Right hindlimb (tissue), 1 donor: ENCODE measurements at regions not wholly inside any gene's neighbourhood (a gene's known extent, or its start where the extent isn't known, plus 50 kb on each side); places are given as distances from the start of the nearest gene placed in this dataset.
"Not testable (repeated sequence)": the region's sequence is repeated elsewhere in the genome, so short reads cannot be mapped to it uniquely, and the experiment has no call there.

Experiments
- DNase-seq: peaks from one replicate; pipeline ENCODE4 v3.0.0-alpha.2; 2018

DNA sequence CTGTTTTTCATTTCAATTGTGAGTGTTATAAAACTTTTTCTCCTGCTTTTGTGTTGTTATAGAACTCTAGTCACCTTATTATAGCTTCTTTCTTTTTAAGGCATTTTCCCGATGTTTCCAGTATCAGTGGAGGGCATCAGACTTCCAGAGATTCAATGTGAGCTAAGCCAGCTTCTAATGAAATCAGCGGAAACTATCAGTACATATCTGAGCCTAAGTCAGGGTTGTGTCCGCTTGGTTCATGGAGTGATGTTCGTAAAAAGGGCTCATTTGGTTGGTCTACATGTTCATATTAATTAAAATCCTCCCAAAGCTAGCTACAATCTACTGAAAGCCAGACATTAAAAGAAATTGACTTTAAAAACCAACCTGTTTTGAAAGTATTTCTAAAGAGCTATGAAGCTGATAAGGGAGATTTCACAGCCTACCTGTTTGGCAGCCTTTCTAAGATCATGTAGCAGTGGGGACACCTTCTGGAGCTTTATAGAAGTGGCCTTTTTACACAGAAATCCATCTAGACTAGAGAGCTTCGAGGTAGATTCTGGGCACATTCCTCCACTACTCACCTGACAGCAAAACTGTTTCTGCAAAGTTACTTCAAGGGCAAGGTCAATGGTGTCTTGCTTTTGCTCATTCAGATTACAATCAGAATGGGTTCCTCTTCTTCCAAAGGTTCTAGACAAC, 227.1 kb upstream of the NBPF12 start:
- DNase-seq = not testable (repeated sequence)

DNA sequence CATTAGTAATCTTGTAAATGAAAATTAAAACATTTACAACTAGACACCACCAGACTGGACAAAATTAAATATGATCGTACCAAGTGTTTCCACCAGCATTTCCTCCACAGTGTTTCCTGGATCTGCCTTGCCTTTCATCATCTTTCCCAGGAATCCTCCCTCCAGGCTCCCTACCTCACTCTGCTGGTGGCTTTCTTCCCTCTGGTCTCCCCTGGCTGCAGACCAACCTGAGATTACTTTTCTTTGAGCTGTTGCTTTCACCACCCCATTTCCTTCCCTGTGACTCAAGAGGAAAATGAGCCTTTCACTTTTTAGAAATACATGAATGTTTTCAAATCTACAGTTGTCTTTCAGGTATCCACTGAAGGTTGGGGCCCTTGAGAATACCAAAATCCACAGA, 228.8 kb upstream of the NBPF12 start:
- DNase-seq = not testable (repeated sequence)

GRCh38 chr1:146704162-146704724, 233.9 kb upstream of the NBPF12 start:
- not testable (repeated sequence) for DNase-seq

- DNase-seq = not testable (repeated sequence)
Observed at GRCh38 chr1:146701320-146701719, 236.8 kb upstream of the NBPF12 start.

- DNase-seq = not testable (repeated sequence)
Observed at GRCh38 chr1:146695388-146695787, 242.7 kb upstream of the NBPF12 start.

DNA sequence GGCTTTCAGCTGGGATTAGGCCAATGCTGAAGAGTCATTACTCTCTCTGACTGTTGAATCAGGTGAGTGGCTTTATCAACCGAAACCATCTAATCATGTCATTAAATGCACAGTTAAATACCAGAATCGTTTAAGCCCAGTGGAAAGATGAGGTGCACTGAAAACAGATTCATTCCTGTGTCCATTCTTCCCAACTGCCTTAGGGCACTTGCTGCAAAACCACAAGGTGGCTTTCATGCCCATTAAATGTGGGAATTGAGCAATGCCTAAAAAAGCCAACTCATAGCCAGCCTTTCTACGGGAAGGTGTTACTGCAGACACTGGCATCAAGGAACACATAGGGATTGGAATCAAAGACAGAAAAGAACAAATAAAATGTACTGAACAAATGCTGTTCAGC, 246.3 kb upstream of the NBPF12 start:
- DNase-seq = not testable (repeated sequence)

DNA sequence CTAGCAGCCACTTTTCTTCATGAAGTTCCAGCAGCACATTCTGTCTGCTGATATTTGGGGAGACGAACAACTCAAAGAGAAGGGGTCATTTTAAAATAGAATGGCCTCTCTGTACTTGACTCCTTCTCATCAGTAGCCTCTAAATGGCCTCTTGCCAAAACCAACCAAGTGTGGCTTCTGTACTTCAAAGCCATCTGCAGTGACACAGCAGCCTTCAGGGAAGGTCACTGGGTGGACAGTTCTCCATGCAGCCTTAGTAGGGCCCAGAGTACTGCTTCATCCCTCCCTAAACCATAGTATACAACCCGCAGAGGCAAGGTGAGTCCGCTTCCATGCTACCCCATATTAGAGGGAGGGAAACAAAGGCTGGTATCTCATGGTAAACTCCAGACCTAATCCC, 249.2 kb upstream of the NBPF12 start:
- not testable (repeated sequence) for DNase-seq

DNA sequence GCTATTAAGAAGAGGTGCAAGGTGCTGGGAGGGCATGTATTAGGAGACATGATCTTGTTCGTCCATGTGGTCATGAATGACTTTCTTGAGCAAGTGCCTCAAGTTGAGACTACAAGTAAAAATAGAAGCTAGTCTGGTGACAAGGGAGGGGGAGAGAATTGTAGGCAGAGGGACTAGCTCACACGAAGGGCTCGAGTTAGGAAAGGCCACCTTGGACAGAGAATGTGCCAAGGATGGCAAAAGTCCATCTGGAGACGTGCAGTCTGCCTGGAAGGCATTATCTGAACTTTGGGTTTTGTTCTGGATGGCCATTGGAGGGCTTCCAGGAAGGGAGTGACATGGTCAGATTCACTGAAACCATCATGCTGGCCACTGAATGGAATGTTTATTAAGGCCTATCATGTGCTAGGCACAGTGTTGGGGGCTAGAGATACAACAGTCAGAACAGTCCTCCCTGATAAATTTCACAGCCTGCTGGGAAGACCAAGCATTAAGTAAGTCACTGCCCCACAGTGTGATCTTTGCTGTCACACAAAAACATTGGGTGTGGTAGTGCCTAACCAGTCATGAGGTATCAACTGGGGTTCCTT, 251.3 kb upstream of the NBPF12 start:
- DNase-seq = not testable (repeated sequence)

DNA sequence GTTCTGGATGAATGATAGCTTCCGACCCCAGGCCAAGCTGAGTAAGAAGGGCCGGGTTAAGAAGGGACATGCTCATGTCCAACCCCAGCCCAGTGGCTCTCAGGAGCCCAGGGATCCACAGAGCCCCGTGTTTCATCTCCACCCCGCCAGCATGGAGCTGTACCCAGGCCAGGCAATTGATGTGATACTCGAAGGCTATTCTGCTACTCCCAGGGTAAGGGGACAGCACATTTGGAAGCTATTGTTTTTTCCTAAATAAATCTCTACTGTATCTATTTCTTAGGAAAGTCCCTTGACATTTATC, 255.0 kb upstream of the NBPF12 start:
- not testable (repeated sequence) for DNase-seq

- DNase-seq = not testable (repeated sequence)
Observed at GRCh38 chr1:146682227-146683125, 255.6 kb upstream of the NBPF12 start.

DNA sequence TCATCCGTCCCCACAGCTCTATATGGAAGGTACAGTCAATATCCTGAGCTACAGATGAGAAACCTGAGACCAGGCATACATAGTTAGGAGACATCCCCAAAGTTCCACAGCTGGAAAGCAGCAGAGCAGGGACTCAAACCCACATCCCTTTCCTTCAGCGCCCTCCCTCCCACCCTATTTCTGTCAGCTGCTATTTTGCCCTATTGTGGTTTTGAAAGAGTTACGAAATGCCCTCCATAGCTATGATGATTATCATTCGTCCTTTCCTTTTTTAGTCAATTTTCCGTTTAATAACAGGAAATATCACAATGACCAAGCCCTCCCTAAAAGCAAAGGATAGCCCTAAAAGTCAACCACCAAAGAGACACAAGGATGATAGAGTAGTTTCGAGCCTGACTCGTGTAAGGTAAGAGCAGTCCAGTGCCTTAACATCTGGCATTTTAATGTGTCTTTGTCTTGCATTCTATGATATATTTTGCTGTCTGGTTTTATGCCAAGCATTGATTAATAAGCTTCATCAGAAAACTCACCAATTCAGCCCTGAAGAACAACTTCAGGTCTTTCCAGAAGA, 264.3 kb upstream of the NBPF12 start:
- DNase-seq = not testable (repeated sequence)

GRCh38 chr1:146672608-146673007, 265.5 kb upstream of the NBPF12 start:
- DNase-seq = not testable (repeated sequence)

DNA sequence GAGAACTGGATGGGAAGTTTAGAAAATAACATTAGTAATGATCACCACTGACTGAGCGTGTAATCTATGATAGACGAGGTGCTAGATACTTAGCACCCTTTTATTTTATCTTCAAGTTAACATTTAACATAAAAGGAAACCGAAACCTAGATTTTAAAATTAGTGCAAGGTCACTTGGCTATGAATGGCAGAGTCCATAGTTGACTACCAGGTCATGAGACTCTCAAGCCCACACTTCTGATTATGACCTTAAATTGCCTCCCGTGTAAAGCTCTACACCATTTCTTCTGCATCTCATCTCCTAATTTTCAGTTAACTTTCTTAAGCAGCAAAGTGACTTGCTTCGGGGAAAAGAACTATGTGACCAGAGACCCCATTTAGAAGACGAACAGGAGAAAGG, 266.5 kb upstream of the NBPF12 start:
- not testable (repeated sequence) for DNase-seq

DNA sequence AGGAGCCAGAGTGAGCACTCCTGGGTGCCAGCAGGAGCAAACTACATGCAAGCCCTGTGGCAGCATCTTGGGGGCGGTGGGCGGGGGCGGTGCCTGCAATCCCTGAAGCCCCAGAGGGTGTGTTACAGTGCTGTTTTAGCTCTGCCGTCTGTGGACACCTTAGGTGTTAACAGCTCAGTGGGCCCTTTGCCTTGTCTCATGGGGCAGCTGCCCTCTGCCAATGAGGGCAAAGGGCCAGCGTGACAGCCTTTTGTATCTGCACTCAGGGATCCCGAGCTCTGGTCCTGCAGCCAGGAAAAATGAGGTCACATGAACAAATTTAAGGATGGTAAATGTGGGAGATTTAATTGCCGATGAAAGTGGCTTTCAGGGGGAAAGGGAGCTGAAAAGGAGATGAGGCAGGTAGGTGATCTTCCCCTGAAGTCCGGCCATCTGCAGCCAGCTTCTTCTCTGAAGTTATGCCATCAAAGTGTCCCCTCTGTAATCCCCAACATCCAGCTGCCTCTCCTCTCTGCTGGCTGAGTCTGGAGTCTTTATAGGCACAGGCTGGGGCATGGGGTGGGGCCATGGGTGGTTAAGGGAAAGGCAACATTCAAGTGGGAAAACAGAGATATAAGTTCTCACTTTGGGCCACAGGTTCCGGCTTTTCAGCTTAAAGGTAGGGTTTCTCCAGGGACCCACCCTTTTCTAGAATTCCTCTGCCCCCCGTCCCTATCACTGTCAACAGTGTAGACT, 267.1 kb upstream of the NBPF12 start:
- DNase-seq = not testable (repeated sequence)

GRCh38 chr1:146666275-146666674, 271.8 kb upstream of the NBPF12 start:
- DNase-seq = not testable (repeated sequence)

GRCh38 chr1:146660242-146660641, 277.9 kb upstream of the NBPF12 start:
- not testable (repeated sequence) for DNase-seq

DNA sequence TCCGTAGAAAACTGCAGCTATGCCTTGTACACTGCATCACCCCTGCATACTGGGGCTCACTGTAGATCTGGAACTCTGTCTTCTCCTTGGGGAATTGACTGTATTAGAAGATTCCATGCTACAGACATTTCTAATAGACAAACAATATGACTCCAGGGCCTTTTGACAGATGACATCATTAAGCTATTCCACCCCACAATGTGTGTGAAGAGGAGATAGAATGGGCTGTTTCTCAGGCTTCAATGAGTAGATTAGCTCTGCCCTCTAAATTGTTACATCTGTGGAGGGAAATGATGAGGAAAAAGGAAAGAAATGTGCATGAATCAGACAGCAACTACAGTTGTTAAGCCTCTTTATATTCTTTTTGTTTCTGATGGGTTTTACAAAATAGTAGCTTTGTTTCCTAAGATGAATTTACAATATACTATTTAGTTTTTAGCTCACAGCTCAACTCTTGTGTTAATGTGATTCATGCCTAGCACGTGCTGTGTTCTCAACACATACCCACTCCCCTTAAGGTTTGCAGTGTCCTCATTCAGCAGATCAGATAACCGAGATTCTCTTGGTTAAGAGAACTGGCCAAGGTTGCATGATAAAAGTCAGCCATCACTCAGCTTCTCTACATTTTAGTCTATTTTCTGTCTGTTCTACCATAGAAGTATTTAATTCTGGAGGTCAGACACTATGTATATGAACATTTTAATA, 281.6 kb upstream of the NBPF12 start:
- not testable (repeated sequence) for DNase-seq

- not testable (repeated sequence) for DNase-seq
Observed at GRCh38 chr1:146654763-146655162, 283.4 kb upstream of the NBPF12 start.

GRCh38 chr1:146645978-146646604, 292.0 kb upstream of the NBPF12 start:
- DNase-seq = not testable (repeated sequence)

DNA sequence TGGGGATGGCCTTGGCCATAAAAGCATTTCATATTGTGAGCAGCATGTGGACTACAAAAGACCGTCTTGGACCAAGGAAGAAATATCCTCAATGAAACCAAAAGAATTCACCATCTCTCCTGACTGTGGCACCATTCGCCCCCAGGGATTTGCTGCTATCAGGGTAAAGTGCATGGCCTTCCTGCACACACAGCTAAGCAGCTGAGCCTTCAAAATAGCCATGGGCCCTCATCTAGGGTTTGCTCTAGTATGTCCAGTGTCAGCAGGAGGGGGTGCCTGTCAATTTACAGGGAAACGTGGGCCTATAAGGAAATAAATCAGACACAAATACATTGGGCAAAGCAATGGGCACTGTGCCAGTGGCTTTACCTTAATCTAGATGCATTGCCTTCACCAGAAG, 296.6 kb upstream of the NBPF12 start:
- not testable (repeated sequence) for DNase-seq

GRCh38 chr1:146640671-146641070, 297.5 kb upstream of the NBPF12 start:
- DNase-seq = not testable (repeated sequence)
